ENCODE measurements at regions not wholly inside any gene's neighbourhood (a gene's known extent, or its start where the extent isn't known, plus 50 kb on each side); places are given as distances from the start of the nearest gene placed in this dataset.
"Not testable (repeated sequence)": the region's sequence is repeated elsewhere in the genome, so short reads cannot be mapped to it uniquely, and the experiment has no call there.

GRCh38 chr1:143831479-143832378 lies 140.1 kb downstream of the FAM72C start:
- H3K4me2 ChIP-seq; H3K4me3 ChIP-seq (ENCODE audit: low read depth in 2 of 2, low read length in 1 of 2); CTCF ChIA-PET; DNase-seq; H3K4me1 ChIP-seq (ENCODE audit: control insufficient read depth in 1 of 2, insufficient read depth in 2 of 2, low read depth in 1 of 2, low read length in 1 of 2); H3K9me3 ChIP-seq; H3K79me2 ChIP-seq (ENCODE audit: insufficient read depth); H3K27me3 ChIP-seq (ENCODE audit: insufficient read depth); H3K9ac ChIP-seq; H3K9me2 ChIP-seq; H3K36me3 ChIP-seq (replicated peaks in 1 of 2; ENCODE audit: control insufficient read depth in 1 of 2, insufficient read depth in 2 of 2, low read length in 1 of 2); H3F3A ChIP-seq (replicated peaks; ENCODE audit: insufficient read depth); H4K20me1 ChIP-seq (ENCODE audit: insufficient read depth); H2AFZ ChIP-seq (ENCODE audit: low read depth); H3K27ac ChIP-seq (ENCODE audit: low read depth in 2 of 2, low read length in 1 of 2); POLR2A ChIA-PET: not testable (repeated sequence)
- 4% methylated on average over 18 of the region's 34 CpGs for WGBS (ENCODE audit: low lambda C conversion rate)

GRCh38 chr1:143826162-143826561 lies 145.6 kb downstream of the FAM72C start:
- POLR2A ChIA-PET; H3K27ac ChIP-seq (ENCODE audit: low read depth in 2 of 2, low read length in 1 of 2); CTCF ChIA-PET; H3K9ac ChIP-seq; H3K4me2 ChIP-seq; H2AFZ ChIP-seq (ENCODE audit: low read depth); H4K20me1 ChIP-seq (ENCODE audit: insufficient read depth); H3F3A ChIP-seq (replicated peaks; ENCODE audit: insufficient read depth); H3K4me1 ChIP-seq (ENCODE audit: control insufficient read depth in 1 of 2, insufficient read depth in 2 of 2, low read depth in 1 of 2, low read length in 1 of 2); H3K27me3 ChIP-seq (ENCODE audit: insufficient read depth); H3K79me2 ChIP-seq (ENCODE audit: insufficient read depth); DNase-seq; H3K36me3 ChIP-seq (replicated peaks in 1 of 2; ENCODE audit: control insufficient read depth in 1 of 2, insufficient read depth in 2 of 2, low read length in 1 of 2); H3K9me3 ChIP-seq; H3K4me3 ChIP-seq (ENCODE audit: low read depth in 2 of 2, low read length in 1 of 2); H3K9me2 ChIP-seq: not testable (repeated sequence)
- no CpG with 5 or more reads among the region's 1 CpG for WGBS (ENCODE audit: low lambda C conversion rate)

DNA sequence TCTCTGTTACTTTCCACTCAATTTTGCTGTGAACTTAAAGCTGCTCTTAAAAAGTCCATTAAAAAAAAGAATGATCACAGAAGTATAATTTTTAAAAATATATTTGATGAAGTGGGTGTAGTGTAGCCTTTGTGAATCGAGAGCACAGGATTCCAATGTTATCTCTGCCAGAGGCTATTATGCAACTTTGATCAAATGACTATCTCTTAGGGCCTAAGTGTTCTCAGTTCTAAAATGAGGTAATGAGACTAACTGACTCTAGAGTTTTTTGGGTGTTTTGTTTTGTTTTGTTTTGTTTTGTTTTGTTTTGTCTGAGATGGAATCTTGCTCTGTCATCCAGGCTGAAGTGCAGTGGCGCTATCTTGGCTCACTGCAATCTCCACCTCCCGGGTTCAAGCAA lies 147.5 kb downstream of the FAM72C start:
- H3K36me3 ChIP-seq (replicated peaks in 1 of 2; ENCODE audit: control insufficient read depth in 1 of 2, insufficient read depth in 2 of 2, low read length in 1 of 2); H3K27me3 ChIP-seq (ENCODE audit: insufficient read depth); DNase-seq; H3K4me1 ChIP-seq (ENCODE audit: control insufficient read depth in 1 of 2, insufficient read depth in 2 of 2, low read depth in 1 of 2, low read length in 1 of 2); H3K9me3 ChIP-seq; H3K4me3 ChIP-seq (ENCODE audit: low read depth in 2 of 2, low read length in 1 of 2); H3F3A ChIP-seq (replicated peaks; ENCODE audit: insufficient read depth); H3K4me2 ChIP-seq; H3K9ac ChIP-seq; H3K27ac ChIP-seq (ENCODE audit: low read depth in 2 of 2, low read length in 1 of 2); H4K20me1 ChIP-seq (ENCODE audit: insufficient read depth); H3K9me2 ChIP-seq; H3K79me2 ChIP-seq (ENCODE audit: insufficient read depth); H2AFZ ChIP-seq (ENCODE audit: low read depth); POLR2A ChIA-PET; CTCF ChIA-PET: not testable (repeated sequence)
- 7% methylated on average over 2 of the region's 3 CpGs for WGBS (ENCODE audit: low lambda C conversion rate)

- H3K9me3 ChIP-seq; H3F3A ChIP-seq (replicated peaks; ENCODE audit: insufficient read depth); H2AFZ ChIP-seq (ENCODE audit: low read depth); H3K27me3 ChIP-seq (ENCODE audit: insufficient read depth); H3K9ac ChIP-seq; H3K4me1 ChIP-seq (ENCODE audit: control insufficient read depth in 1 of 2, insufficient read depth in 2 of 2, low read depth in 1 of 2, low read length in 1 of 2); H3K79me2 ChIP-seq (ENCODE audit: insufficient read depth); H3K4me3 ChIP-seq (ENCODE audit: low read depth in 2 of 2, low read length in 1 of 2); H3K4me2 ChIP-seq; H4K20me1 ChIP-seq (ENCODE audit: insufficient read depth); H3K36me3 ChIP-seq (replicated peaks in 1 of 2; ENCODE audit: control insufficient read depth in 1 of 2, insufficient read depth in 2 of 2, low read length in 1 of 2); H3K9me2 ChIP-seq; POLR2A ChIA-PET; DNase-seq; H3K27ac ChIP-seq (ENCODE audit: low read depth in 2 of 2, low read length in 1 of 2); CTCF ChIA-PET: not testable (repeated sequence)
- WGBS (ENCODE audit: low lambda C conversion rate), result no CpG with 5 or more reads among the region's 4 CpGs
Measured at GRCh38 chr1:143820058-143820457, 151.7 kb downstream of the FAM72C start.

GRCh38 chr1:143816369-143816768 lies 155.4 kb downstream of the FAM72C start:
- H3K4me3 ChIP-seq (ENCODE audit: low read depth in 2 of 2, low read length in 1 of 2); H2AFZ ChIP-seq (ENCODE audit: low read depth); H3K27me3 ChIP-seq (ENCODE audit: insufficient read depth); H3K9me2 ChIP-seq; H3K4me2 ChIP-seq; H3K27ac ChIP-seq (ENCODE audit: low read depth in 2 of 2, low read length in 1 of 2); H3K79me2 ChIP-seq (ENCODE audit: insufficient read depth); H3K4me1 ChIP-seq (ENCODE audit: control insufficient read depth in 1 of 2, insufficient read depth in 2 of 2, low read depth in 1 of 2, low read length in 1 of 2); POLR2A ChIA-PET; CTCF ChIA-PET; H4K20me1 ChIP-seq (ENCODE audit: insufficient read depth); H3K36me3 ChIP-seq (replicated peaks in 1 of 2; ENCODE audit: control insufficient read depth in 1 of 2, insufficient read depth in 2 of 2, low read length in 1 of 2); H3K9me3 ChIP-seq; DNase-seq; H3K9ac ChIP-seq; H3F3A ChIP-seq (replicated peaks; ENCODE audit: insufficient read depth): not testable (repeated sequence)
- WGBS (ENCODE audit: low lambda C conversion rate), result no CpG with 5 or more reads among the region's 1 CpG

DNA sequence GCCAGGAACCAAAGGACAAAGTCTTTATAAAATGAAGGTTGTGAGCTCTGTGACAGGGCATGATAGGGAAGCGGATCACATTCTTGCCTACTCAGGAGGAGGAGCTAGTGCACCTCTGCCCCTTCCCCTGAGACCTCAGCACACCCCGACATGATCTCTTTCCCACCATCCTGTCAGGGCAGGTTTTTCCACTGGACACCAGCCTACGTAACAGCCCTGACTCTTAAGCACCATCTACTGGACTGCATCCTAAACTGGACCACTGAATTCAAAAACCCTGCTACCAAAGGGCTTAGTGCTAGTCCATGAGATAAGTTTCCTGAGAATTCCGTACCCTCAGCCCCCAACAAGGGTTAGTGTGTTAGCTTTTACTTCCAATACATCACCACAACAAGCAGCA lies 166.4 kb downstream of the FAM72C start:
- H3K4me3 ChIP-seq (ENCODE audit: low read depth in 2 of 2, low read length in 1 of 2); H3K9me3 ChIP-seq; H3K79me2 ChIP-seq (ENCODE audit: insufficient read depth); POLR2A ChIA-PET; H2AFZ ChIP-seq (ENCODE audit: low read depth); H3K27me3 ChIP-seq (ENCODE audit: insufficient read depth); DNase-seq; H3K27ac ChIP-seq (ENCODE audit: low read depth in 2 of 2, low read length in 1 of 2); H3F3A ChIP-seq (replicated peaks; ENCODE audit: insufficient read depth); H4K20me1 ChIP-seq (ENCODE audit: insufficient read depth); CTCF ChIA-PET; H3K4me2 ChIP-seq; H3K4me1 ChIP-seq (ENCODE audit: control insufficient read depth in 1 of 2, insufficient read depth in 2 of 2, low read depth in 1 of 2, low read length in 1 of 2); H3K9ac ChIP-seq; H3K9me2 ChIP-seq; H3K36me3 ChIP-seq (replicated peaks in 1 of 2; ENCODE audit: control insufficient read depth in 1 of 2, insufficient read depth in 2 of 2, low read length in 1 of 2): not testable (repeated sequence)
- no CpG with 5 or more reads among the region's 4 CpGs for WGBS (ENCODE audit: low lambda C conversion rate)
